GM12865 (cell line): ENCODE measurements at regions not wholly inside any gene's neighbourhood (a gene's known extent, or its start where the extent isn't known, plus 50 kb on each side); places are given as distances from the start of the nearest gene placed in this dataset.
A peak's percentile ranks its signal among the peaks of the same experiment; 100 is the strongest.

Experiments
- DNase-seq: peaks from one replicate; pipeline ENCODE4 v3.0.0; 2010; ENCODE audit warnings: low read depth
- H3K4me3 ChIP-seq: 2 replicates; pipeline ENCODE4 v1.5.1; 2011; ENCODE audit warnings: mild to moderate bottlenecking, low read depth, low read length, control low read depth
- TF ChIP-seq, protein P1 (sequence below): IDR thresholded peaks from 2 replicates; pipeline ENCODE4 v1.5.1; 2011; ENCODE audit warnings: low read length, control low read depth, low read depth, inconsistent platforms; ENCODE audit not compliant: insufficient read depth; ENCODE audit errors: missing control alignments

DNA sequence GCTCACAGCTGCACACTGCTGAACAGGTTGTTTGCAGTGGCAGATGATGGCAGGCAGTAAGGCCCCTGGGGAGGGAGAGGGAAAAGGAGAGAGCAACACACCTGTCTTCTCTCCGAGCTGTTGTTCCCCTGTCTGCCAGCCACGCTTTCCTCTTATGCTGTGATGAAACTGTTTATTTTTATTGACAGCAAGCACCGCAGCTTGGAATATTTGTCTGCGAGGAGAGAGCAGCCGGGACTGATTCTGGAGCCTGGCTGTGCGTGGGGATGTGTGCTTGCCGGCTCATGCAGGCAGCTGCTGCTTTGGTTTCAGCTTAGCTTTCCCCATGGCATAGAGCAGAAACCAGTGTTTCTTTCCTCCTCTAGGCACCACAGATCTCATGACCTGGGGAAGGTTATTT is 58.7 kb upstream of the KCNA5 start:
- no peak overlapping the region for H3K4me3 ChIP-seq
- TF ChIP-seq, protein P1, sequence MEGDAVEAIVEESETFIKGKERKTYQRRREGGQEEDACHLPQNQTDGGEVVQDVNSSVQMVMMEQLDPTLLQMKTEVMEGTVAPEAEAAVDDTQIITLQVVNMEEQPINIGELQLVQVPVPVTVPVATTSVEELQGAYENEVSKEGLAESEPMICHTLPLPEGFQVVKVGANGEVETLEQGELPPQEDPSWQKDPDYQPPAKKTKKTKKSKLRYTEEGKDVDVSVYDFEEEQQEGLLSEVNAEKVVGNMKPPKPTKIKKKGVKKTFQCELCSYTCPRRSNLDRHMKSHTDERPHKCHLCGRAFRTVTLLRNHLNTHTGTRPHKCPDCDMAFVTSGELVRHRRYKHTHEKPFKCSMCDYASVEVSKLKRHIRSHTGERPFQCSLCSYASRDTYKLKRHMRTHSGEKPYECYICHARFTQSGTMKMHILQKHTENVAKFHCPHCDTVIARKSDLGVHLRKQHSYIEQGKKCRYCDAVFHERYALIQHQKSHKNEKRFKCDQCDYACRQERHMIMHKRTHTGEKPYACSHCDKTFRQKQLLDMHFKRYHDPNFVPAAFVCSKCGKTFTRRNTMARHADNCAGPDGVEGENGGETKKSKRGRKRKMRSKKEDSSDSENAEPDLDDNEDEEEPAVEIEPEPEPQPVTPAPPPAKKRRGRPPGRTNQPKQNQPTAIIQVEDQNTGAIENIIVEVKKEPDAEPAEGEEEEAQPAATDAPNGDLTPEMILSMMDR: no peak
- no peak for DNase-seq

DNA sequence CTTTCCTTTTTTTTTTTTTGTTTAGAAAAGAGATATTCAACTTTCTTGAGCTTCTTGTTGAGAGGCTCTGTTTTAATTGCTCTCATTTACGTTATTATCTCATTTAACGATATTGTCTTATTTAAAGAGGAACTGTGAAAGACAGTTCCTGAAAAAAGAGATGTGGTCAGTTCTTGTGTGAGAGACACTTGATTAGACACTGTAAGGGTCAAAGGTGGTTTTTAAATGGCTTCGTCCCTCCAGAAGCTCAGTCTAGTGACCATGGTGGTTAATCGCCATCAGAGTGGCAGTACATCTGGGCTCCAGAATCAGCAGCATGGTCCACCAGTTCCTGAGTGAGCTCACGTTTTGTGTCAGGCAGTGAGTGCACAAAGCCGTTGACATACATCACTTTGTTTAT is 57.9 kb upstream of the KCNA5 start:
- TF ChIP-seq, protein P1: no peak
- DNase-seq: peak; percentile 42
- H3K4me3 ChIP-seq: no peak overlapping the region

DNA sequence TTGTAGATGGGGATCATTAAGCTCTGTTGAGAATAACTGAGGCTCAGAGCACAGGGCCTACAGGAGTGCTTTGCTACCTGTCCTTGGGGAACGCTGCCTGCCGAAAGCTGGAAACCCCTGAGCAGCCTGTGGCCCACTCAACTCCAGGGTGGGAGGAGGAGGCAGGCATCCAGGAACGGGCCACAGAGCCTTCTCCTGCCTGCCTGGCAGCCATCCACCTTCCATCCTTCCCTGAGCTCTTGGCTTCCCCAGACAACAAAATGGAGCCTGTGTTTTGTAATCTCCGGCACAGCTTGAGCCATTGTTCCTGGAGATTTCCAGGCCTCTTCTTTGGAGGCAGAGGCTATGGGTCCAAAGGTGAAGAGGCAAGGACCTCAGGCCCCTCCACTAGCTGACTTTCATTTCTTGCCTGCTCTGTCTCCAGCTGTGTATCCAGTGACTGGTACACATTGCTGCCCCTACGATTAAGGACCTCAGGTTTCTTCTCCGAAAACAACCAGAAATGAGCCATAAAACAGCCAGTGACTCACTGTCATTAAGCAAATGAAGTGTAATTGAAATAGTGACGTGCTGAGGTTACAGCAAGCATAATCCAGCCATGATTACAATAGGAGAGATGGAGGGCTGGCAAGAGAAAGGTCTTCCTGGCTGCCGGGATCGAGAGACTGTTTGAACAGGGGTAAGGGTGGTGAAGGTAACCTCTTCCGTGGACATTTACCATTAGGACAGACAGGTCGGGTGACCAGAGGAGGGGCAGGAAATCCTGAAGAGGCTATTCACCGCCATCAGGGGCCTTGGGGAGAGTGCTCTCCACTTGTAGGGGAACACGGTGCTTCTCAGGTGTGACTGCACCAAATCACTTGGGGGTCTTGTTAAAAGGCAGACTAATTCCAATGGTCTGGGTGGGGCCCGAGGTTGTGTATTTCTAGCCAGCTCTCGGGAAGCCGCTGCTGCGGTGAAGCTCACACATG is 56.3 kb upstream of the KCNA5 start:
- no peak overlapping the region for H3K4me3 ChIP-seq
- TF ChIP-seq, protein P1: no peak
- DNase-seq: no peak

DNA sequence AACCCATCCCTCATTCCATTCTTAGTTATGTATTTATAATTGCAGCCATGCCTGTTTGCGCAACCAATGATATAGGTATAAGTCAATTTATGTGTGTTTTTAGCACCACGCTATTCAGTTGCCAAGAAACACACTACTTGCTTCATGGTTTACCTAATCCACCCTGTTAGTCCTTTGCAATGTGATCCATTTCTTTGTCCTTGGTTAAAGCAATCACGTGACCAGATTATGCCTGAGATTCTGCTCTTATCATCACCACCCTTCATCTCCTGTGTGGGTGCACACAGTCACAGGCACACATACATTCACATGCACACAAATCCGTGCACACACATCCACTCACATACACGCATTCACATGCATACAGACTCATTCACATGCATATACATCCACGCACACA is 52.3 kb upstream of the KCNA5 start:
- TF ChIP-seq, protein P1: no peak
- no peak overlapping the region for H3K4me3 ChIP-seq
- no peak for DNase-seq

DNA sequence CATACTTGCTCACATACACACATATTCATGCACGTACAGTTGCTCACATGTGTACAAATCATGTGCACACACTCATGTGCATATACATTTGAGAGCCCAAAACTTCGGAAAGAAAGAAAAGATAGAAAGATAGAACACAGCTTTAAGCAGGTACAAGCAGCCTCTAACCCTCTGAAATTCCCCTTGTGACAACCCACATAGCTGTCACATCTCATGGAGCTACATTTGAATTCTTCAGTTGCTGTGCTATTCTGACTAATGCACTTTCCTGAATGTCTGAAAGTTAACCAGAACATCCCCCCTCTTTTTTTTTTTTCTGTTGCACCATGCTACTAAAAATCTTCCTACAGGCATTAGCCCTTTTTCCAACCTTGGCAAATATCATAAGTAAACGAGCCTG is 51.9 kb upstream of the KCNA5 start:
- DNase-seq: no peak
- TF ChIP-seq, protein P1: no peak
- H3K4me3 ChIP-seq: no peak overlapping the region

DNA sequence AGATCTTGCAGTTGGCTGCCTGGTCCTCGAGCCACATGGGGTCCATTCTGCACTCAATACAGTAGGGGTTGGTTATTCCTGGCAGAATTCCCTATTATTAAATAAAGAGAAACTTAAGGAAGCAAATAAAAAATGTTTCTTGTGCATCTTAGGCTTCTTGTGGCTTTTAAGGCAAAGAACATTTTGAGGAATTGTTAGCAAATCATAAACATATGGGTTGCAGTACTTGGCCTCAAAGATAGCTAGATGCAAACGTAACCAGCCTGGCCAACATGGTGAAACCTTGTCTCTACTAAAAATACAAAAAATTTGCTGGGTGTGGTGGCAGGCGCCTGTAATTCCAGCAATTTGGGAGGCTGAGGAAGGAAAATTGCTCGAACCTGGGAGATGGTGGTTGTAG is 50.8 kb upstream of the KCNA5 start:
- no peak for DNase-seq
- H3K4me3 ChIP-seq: no peak overlapping the region
- TF ChIP-seq, protein P1: no peak
